ENCODE measurements at regions not wholly inside any gene's neighbourhood (a gene's known extent, or its start where the extent isn't known, plus 50 kb on each side); places are given as distances from the start of the nearest gene placed in this dataset.
A peak's percentile ranks its signal among the peaks of the same experiment; 100 is the strongest.

DNA sequence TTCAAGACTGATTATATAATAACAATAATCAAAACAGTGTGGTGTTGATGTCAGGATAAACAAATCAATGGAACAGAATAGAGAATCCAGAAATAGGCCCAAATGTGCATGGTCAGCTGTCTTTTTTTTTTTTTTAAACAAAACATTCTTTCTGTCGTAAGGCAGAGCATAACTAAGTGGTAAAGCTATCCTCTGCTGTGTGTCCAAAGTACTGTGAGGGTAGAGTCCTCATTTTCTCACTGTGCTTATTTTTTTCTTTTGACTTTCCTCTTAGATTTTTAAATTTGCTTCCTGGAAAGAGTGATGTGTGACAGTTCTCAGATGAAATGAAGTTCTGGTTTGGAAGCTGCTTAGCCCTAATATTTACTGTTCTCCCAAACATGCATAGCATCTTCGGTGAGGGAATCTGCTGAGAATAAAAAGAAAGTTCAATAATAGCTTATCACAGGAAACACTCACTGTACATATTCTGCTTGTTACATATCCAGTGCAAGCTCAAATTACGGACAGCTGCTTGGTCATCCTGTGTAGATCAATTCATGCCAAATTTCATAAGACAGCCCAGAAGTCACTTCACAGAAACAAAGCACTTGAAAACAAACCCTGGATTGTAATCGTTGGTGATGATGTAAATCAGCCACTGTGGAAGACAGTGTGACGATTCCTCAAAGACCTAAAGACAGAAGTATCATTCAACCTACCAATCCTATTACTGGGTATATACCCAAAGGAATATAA, 423.9 kb downstream of the NEBL start:
- no peak overlapping the region for H3K9ac ChIP-seq (ENCODE audit: insufficient read depth, low read depth, low read length)
- H2AFZ ChIP-seq (ENCODE audit: low read length), result no peak overlapping the region
- H3K27me3 ChIP-seq (ENCODE audit: control insufficient read depth in 1 of 2, insufficient read depth in 2 of 2, low read length in 2 of 2), result no peaks in the 10 kb centered on the region
- no peaks in the 10 kb centered on the region for H4K20me1 ChIP-seq (ENCODE audit: insufficient read depth, low read length)
- H3K4me1 ChIP-seq (ENCODE audit: insufficient read depth, low read length), result no peaks in the 10 kb centered on the region
- no peak for FAIRE-seq
- H3K36me3 ChIP-seq (replicated peaks in 1 of 2; ENCODE audit: control insufficient read depth in 1 of 2, insufficient read depth in 2 of 2, low read length in 2 of 2), result no peaks in the 10 kb centered on the region
- no peak overlapping the region for H3K27ac ChIP-seq (ENCODE audit: extremely low read length, insufficient read depth, low read length)
- WGBS (ENCODE audit: low lambda C conversion rate), result 3% methylated on average over 5 of the region's 5 CpGs
- in situ Hi-C loops (cut with HindIII; ENCODE audit: extremely low pct_ligation_motif_present, low pct_unique_long_range_greater_than_20kb), result no loop called here
- no peak overlapping the region for H3K4me2 ChIP-seq (ENCODE audit: low read depth, low read length)
- H3K9me3 ChIP-seq (ENCODE audit: low read length), result peaks cover 22% of the 10 kb centered on the region; the same call in 1 of the 2 replicates
- BruUV-seq (replicated peaks), result no TSS peak
- ChIA-PET CTCF (ENCODE audit: low intra/inter-chr PET ratio, low total read pairs) (no interaction called here), POLR2A (no interaction called here)
- intact Hi-C loops (cut with micrococcal nuclease; ENCODE audit: unreplicated experiment), result no loop called here
- DNase-seq (ENCODE audit: low spot score), result no peak
- H3K4me3 ChIP-seq (replicated peaks in 1 of 3; ENCODE audit: insufficient read depth in 1 of 3, low read depth in 2 of 3, low read length in 3 of 3), result no peak overlapping the region
- H3K79me2 ChIP-seq (ENCODE audit: insufficient read depth, low read length), result no peaks in the 10 kb centered on the region
- no peak for TF ChIP-seq KMT2B (CRISPR knock-in tag; IDR thresholded peaks at IDR 0.05)
- peak; percentile 9 to 56; a peak in 2 of 4 replicates for TF ChIP-seq MAFK (conservative IDR thresholded peaks at IDR 0.05 in 1 of 2, IDR thresholded peaks at IDR 0.05 in 1 of 2; ENCODE audit: low read length in 2 of 2)
- no peak for ATAC-seq

DNA sequence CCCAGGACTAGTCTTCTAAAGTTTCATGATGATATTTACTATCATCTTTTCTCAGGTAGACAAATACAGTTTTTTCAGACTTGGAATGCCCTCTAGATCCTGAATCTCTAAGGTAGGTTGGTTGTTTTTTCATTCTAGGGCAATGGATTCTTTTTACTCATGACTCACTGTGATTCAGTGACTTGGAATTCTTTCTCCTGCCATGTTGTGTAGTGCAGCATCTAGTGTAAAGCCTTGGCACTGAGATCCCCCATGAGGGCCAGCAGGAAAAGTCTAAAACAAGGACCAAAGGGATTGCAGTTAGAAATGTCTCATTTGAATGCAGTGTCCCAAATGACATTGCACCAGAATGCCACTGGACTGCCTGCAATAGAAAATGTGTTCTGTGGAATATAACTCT, 430.4 kb downstream of the NEBL start:
- ChIA-PET CTCF (ENCODE audit: low intra/inter-chr PET ratio, low total read pairs) (no interaction called here), POLR2A (no interaction called here)
- no peak overlapping the region for H3K27ac ChIP-seq (ENCODE audit: extremely low read length, insufficient read depth, low read length)
- DNase-seq (ENCODE audit: low spot score), result no peak
- H3K4me2 ChIP-seq (ENCODE audit: low read depth, low read length), result no peak overlapping the region
- no peaks in the 10 kb centered on the region for H3K27me3 ChIP-seq (ENCODE audit: control insufficient read depth in 1 of 2, insufficient read depth in 2 of 2, low read length in 2 of 2)
- no peak for ATAC-seq
- H3K4me3 ChIP-seq (replicated peaks in 1 of 3; ENCODE audit: insufficient read depth in 1 of 3, low read depth in 2 of 3, low read length in 3 of 3), result no peak overlapping the region; a peak in 1 of 6 replicates
- no peaks in the 10 kb centered on the region for H3K79me2 ChIP-seq (ENCODE audit: insufficient read depth, low read length)
- H3K9ac ChIP-seq (ENCODE audit: insufficient read depth, low read depth, low read length), result no peak overlapping the region
- in situ Hi-C loops (cut with HindIII; ENCODE audit: extremely low pct_ligation_motif_present, low pct_unique_long_range_greater_than_20kb), result no loop called here
- H3K9me3 ChIP-seq (ENCODE audit: low read length), result peaks cover 32% of the 10 kb centered on the region
- H3K36me3 ChIP-seq (replicated peaks in 1 of 2; ENCODE audit: control insufficient read depth in 1 of 2, insufficient read depth in 2 of 2, low read length in 2 of 2), result no peaks in the 10 kb centered on the region
- intact Hi-C loops (cut with micrococcal nuclease; ENCODE audit: unreplicated experiment), result no loop called here
- no peaks in the 10 kb centered on the region for H3K4me1 ChIP-seq (ENCODE audit: insufficient read depth, low read length)
- BruUV-seq (replicated peaks), result no TSS peak
- no peak overlapping the region for H2AFZ ChIP-seq (ENCODE audit: low read length)
- H4K20me1 ChIP-seq (ENCODE audit: insufficient read depth, low read length), result no peaks in the 10 kb centered on the region
- no peak for FAIRE-seq
- TF ChIP-seq FOXC1 (CRISPR knock-in tag; IDR thresholded peaks at IDR 0.05; ENCODE audit: borderline replicate concordance), result no peak
- no peak for TF ChIP-seq RBM22 (optimal IDR thresholded peaks at IDR 0.05; ENCODE audit: low read length)
- TF ChIP-seq, protein P1, sequence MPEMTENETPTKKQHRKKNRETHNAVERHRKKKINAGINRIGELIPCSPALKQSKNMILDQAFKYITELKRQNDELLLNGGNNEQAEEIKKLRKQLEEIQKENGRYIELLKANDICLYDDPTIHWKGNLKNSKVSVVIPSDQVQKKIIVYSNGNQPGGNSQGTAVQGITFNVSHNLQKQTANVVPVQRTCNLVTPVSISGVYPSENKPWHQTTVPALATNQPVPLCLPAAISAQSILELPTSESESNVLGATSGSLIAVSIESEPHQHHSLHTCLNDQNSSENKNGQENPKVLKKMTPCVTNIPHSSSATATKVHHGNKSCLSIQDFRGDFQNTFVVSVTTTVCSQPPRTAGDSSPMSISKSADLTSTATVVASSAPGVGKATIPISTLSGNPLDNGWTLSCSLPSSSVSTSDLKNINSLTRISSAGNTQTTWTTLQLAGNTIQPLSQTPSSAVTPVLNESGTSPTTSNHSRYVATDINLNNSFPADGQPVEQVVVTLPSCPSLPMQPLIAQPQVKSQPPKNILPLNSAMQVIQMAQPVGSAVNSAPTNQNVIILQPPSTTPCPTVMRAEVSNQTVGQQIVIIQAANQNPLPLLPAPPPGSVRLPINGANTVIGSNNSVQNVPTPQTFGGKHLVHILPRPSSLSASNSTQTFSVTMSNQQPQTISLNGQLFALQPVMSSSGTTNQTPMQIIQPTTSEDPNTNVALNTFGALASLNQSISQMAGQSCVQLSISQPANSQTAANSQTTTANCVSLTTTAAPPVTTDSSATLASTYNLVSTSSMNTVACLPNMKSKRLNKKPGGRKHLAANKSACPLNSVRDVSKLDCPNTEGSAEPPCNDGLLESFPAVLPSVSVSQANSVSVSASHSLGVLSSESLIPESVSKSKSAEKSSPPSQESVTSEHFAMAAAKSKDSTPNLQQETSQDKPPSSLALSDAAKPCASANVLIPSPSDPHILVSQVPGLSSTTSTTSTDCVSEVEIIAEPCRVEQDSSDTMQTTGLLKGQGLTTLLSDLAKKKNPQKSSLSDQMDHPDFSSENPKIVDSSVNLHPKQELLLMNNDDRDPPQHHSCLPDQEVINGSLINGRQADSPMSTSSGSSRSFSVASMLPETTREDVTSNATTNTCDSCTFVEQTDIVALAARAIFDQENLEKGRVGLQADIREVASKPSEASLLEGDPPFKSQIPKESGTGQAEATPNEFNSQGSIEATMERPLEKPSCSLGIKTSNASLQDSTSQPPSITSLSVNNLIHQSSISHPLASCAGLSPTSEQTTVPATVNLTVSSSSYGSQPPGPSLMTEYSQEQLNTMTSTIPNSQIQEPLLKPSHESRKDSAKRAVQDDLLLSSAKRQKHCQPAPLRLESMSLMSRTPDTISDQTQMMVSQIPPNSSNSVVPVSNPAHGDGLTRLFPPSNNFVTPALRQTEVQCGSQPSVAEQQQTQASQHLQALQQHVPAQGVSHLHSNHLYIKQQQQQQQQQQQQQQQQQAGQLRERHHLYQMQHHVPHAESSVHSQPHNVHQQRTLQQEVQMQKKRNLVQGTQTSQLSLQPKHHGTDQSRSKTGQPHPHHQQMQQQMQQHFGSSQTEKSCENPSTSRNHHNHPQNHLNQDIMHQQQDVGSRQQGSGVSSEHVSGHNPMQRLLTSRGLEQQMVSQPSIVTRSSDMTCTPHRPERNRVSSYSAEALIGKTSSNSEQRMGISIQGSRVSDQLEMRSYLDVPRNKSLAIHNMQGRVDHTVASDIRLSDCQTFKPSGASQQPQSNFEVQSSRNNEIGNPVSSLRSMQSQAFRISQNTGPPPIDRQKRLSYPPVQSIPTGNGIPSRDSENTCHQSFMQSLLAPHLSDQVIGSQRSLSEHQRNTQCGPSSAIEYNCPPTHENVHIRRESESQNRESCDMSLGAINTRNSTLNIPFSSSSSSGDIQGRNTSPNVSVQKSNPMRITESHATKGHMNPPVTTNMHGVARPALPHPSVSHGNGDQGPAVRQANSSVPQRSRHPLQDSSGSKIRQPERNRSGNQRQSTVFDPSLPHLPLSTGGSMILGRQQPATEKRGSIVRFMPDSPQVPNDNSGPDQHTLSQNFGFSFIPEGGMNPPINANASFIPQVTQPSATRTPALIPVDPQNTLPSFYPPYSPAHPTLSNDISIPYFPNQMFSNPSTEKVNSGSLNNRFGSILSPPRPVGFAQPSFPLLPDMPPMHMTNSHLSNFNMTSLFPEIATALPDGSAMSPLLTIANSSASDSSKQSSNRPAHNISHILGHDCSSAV (CRISPR knock-in tag; IDR thresholded peaks at IDR 0.05; ENCODE audit: borderline replicate concordance), result no peak
- no peak for TF ChIP-seq CAMTA2 (CRISPR knock-in tag; IDR thresholded peaks at IDR 0.05; ENCODE audit: borderline replicate concordance)
- no peak for TF ChIP-seq EEA1 (CRISPR knock-in tag; IDR thresholded peaks at IDR 0.05; ENCODE audit: borderline replicate concordance)
- no peak for TF ChIP-seq RCOR2 (CRISPR knock-in tag; IDR thresholded peaks at IDR 0.05)
- no peak for TF ChIP-seq ZNF569 (CRISPR knock-in tag; IDR thresholded peaks at IDR 0.05; ENCODE audit: borderline replicate concordance)

Measured in HepG2 (cell line).